GM18907 (cell line): ENCODE measurements at regions not wholly inside any gene's neighbourhood (a gene's known extent, or its start where the extent isn't known, plus 50 kb on each side); places are given as distances from the start of the nearest gene placed in this dataset.

Source experiments
- ATAC-seq: cut with Tn5 transposase; IDR thresholded peaks from one replicate; pipeline ENCODE4 v1.9.1; 2021; ENCODE audit warnings: mild to moderate bottlenecking, moderate library complexity; ENCODE audit not compliant: unreplicated experiment

DNA sequence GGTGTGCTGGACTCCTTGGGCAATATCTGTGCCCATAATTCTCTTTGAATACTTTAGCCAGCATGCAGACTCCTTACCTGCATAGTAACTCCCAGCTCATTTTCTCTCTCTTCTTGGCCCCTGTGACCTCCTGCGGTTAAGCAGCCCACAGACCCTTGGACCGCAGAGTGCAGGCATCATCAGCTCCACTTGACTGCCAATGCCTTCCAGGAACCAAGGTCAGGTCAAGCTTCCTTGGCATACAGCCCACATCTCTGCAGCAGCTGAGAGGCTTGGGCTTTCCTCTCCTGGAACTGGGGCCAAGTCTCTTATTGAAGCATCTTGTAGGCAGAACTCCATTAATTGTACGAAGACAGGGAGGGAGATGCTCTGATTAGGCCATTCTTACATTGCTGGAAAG lies 130.1 kb upstream of the PIEZO2 start:
- no peak for ATAC-seq

GRCh38 chr18:11276678-11277077 lies 127.3 kb upstream of the PIEZO2 start:
- no peak for ATAC-seq

DNA sequence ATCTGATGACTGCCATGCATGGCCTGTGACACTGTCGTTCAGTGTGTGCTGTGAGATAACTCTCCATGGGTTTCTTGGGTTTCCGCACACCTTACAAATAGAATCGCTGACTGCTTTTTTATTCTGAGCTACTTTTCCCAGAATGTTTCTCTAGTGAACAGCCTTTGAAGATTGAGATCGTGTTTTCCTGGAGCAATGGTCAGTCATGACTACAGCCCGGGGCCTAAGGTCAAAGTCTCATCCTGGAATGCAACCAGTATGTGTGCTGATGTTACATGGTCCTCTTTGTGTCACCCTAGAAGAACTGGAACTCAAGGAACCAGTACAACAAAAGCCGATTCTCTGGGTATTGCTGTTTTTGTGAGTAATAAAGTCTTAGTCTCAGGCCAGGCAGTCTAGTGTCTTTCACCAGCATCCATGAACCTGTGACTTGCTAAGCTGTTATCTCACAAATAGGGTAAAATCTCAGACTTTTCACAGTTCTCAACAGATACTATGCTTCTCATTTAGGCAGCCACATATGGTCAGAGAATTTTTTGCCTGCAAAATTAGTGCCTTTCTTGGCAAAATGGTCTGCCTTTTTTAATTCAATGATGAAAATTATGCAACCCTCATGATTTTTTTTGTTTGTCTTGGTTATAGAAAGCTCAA lies 124.9 kb upstream of the PIEZO2 start:
- ATAC-seq = no peak

DNA sequence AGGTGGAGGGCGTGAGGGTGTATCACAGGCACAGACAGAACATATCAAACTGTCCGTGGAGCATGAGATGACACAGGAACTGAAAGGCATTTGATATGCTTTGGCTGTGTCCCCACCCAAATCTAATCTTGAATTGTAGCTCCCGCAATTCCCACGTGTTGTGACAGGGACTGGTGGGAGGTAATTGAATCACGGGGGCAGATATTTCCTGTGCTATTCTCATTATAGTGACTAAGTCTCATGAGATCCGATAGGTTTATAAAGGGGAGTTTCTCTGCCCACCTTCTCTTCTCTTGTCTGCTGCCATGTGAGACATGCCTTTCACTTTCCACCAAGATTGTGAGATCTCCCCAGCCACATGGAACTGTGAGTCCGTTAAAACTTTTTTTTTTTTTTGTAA lies 123.1 kb upstream of the PIEZO2 start:
- no peak for ATAC-seq

DNA sequence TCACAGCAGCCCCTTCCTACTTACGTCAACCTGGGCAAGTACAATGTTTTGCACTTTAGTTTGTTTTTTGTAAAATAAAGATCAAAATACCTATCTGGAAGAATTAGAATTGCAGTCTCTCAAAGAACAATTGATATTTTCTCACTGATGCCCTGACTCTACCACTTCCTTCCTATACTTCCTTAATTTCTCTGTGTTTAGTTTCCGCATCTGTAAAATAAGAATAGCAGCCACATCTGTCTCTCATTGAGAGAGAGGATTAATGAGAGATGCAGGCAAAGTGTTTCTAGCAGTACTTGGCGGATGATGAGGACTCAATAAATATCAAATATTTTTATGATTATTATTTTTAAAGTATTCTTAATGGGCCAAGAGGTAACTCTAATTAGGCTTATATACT lies 122.6 kb upstream of the PIEZO2 start:
- ATAC-seq = no peak

- no peak for ATAC-seq
Observed at GRCh38 chr18:11269257-11269656, 119.9 kb upstream of the PIEZO2 start.

- no peak for ATAC-seq
Observed at GRCh38 chr18:11268741-11269233, 119.4 kb upstream of the PIEZO2 start.

DNA sequence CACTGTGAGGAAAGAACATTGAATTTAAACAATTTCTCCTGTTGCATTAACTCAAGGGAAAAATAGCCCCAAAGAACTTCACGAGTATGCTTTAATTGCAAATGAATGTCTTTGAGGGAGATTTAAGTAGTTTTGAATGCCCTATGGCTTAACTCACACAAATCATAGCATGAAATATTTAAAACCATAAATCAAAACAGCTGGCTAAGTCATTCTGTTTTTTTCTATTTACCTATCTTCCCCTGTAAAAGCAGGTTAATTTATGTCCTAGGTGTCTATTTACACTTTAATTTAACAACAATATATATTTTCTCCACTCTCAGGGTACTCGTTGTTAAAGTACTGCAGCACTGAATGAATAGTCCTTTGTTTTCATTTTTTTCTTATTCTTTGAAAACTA lies 118.8 kb upstream of the PIEZO2 start:
- ATAC-seq = no peak

DNA sequence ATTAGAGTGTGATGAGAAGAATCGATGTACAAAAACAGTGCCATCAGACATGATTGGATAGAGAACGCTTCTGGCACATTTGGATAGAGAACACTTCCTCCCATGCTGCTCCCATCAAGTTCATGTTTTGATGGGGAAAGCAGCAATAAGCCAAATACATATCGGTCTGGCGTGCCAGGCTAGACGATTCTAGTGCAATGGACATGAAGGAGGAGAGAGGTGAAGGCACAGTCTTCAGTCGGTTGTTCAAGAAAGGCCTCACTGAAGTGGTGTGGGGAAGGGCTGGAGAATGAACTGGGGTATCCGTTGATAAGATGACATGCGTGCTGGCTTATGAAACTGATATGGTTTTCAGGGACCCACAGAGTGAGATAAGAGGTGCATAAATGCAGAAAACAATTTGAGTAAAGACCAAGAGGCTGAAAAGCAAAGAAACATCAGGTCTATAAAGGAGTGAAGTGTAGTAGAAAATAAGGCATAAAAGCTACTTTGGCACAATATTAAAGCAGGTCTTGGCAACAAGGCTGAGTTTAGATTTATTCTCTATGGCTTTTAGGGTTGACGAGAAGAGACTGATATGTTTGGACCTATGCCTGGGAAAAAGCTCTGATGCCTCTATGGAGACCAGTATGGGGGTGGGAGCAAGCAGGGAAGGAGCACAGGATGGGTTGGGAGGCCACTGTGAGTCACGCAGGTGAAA lies 117.6 kb upstream of the PIEZO2 start:
- ATAC-seq = no peak

- no peak for ATAC-seq
Observed at GRCh38 chr18:11261486-11261885, 112.1 kb upstream of the PIEZO2 start.

GRCh38 chr18:11260961-11261461 lies 111.6 kb upstream of the PIEZO2 start:
- no peak for ATAC-seq

GRCh38 chr18:11259469-11260150 lies 110.2 kb upstream of the PIEZO2 start:
- ATAC-seq = no peak

DNA sequence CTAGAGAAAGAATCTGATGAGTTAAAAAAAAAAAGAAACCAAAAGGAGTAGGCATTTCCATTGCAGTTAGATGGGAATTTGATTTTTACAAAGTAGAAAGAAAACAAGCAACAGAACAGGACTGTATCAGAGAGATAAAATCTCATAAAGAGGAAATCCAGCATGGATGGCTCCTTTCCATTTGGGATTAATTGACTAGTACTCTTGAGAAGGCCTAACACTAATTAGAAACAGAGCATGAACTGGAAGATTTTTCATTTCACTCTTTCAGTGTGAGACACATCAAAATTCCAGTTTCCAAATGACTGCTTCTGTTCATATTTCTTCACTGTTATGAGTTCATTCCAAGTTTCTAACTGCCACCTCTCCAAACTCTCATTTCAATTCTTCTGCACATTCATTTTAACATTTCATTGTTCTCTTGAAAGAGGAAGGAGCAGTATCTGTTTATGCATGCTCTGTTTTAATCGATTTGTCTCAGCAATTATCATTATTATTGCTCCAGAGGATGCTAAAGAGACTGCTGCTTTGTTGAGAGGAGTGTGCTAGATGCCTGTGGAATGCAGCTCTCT lies 108.8 kb upstream of the PIEZO2 start:
- no peak for ATAC-seq

DNA sequence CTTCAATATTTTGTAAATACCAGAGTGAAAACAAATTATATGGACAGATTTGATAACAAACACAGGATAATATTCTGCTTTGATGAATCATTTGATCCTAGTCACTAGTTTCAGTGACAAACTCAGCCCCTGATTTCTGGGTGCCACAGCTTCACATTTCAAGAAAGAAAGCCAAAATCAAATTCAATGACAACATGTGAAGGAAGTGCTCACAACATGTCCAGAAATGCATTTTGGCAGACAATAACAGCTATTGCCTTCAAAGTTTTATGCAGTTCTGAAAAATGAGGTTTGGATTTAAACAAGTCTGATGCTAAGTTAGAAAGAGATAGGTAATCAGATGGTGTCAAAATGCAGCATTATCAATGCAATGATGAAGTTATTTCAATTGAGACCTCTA lies 106.9 kb upstream of the PIEZO2 start:
- ATAC-seq = no peak

GRCh38 chr18:11251891-11252270 lies 102.5 kb upstream of the PIEZO2 start:
- no peak for ATAC-seq

DNA sequence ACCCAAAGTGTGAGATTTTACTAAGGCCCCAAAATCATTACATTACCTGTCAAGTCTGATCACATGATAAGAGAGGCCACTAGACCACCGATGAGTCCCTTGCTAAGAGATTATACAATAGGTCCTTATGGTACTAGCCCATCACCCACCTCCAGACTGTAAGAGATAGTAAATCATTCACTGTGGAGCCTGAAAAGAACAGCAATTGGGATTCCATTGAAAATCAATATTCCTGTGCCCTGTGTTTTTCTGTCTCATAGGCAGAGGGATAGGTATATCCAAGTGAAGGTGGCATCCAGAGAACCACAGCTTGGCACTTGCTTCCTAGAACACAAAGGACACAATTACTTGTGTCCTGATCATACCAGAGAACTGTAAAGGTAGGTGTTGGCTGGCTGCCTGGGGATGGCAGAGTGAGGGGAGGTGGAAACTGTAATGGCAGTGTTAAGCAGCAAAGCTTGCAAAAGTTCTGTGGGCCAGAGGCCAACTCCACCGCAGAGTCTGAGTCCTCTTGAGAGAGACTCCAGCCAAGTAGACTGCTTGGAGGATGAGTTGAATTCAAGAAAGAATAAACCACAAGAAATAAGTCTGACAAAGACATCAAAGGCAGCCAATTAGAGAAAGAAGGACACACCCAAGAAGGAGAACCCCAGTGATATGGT lies 102.0 kb upstream of the PIEZO2 start:
- ATAC-seq = no peak

DNA sequence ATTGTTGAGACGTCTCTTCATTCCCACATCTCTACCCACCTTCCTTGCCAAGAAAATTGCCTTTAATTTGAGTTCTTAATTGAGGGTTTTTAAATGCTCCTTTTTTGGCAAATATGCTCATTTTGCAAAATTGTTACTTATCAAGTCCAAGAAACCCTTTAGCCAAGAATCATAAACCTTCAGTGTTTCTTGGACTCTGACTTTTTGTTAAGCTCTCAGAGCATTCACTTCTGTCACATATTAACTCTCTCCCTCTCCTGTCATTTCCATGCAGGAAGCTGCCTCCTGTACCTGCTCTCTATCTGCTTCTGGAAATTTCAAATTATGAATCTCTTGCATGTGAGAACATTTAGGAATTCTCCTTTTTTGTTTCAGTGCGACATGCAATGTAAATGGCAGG lies 100.0 kb upstream of the PIEZO2 start:
- no peak for ATAC-seq

- ATAC-seq = no peak
Observed at GRCh38 chr18:11247381-11247970, 98.1 kb upstream of the PIEZO2 start.

- ATAC-seq = no peak
Observed at GRCh38 chr18:11246495-11247300, 97.3 kb upstream of the PIEZO2 start.

DNA sequence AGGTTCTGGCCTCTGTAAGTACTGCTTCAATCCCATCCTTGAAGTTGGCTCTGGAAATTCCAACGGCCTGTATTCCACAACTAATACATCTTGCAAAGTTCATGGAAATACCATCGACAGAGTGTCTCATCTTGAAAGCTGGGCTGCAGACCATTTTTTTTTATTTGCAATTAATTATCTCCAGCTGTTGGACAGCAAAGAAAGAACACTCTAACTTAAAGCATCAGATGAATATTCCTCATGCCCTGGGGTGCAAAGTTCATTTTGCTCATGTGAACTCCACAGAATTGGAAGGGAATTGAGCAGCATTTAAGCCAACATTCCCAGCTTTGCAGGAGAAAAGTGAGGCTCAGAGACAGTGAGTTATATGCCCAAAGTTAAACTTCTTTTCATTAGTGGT lies 96.5 kb upstream of the PIEZO2 start:
- no peak for ATAC-seq
